Endothelial cell of umbilical vein (primary cell): ENCODE measurements at regions not wholly inside any gene's neighbourhood (a gene's known extent, or its start where the extent isn't known, plus 50 kb on each side); places are given as distances from the start of the nearest gene placed in this dataset.

Experiments
- POLR2AphosphoS5 ChIP-seq: IDR thresholded peaks from 2 replicates; pipeline ENCODE4 v1.6.1; 2012; ENCODE audit warnings: low read depth, mild to moderate bottlenecking, control low read depth, low read length, moderate library complexity; ENCODE audit not compliant: insufficient read depth
- TF ChIP-seq, protein P1 (sequence below), 2 donors: IDR thresholded peaks; 1 replicate in 1 of 2; 2 replicates in 1 of 2; pipeline ENCODE4 v1.5.1; 2011; ENCODE audit warnings: low read length in 2 of 2, mild to moderate bottlenecking in 2 of 2, moderate library complexity in 2 of 2, control low read depth in 1 of 2, inconsistent platforms in 1 of 2, low read depth in 1 of 2; ENCODE audit not compliant: insufficient read depth in 1 of 2; ENCODE audit errors: extremely low read depth in 1 of 2

DNA sequence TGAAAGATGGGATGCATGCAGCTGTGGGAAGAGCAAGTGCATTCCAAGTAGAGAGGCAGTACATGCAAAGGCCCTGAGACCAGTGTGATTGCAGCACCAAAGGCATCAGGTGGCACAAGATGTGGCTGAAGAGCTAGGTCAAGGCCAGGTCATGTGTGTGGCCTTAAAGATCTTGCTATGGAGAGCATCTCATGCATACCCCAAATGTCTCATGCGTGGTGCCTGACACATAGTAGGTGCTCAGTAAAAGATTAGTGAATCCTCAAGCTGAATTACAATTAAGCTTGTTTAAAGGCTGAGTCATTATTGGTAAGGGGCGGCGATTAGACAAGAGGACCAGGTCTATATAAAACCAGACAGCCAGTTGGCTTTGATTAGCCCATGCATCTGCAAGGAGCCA, 336.6 kb downstream of the FGFR2 start:
- TF ChIP-seq, protein P1, sequence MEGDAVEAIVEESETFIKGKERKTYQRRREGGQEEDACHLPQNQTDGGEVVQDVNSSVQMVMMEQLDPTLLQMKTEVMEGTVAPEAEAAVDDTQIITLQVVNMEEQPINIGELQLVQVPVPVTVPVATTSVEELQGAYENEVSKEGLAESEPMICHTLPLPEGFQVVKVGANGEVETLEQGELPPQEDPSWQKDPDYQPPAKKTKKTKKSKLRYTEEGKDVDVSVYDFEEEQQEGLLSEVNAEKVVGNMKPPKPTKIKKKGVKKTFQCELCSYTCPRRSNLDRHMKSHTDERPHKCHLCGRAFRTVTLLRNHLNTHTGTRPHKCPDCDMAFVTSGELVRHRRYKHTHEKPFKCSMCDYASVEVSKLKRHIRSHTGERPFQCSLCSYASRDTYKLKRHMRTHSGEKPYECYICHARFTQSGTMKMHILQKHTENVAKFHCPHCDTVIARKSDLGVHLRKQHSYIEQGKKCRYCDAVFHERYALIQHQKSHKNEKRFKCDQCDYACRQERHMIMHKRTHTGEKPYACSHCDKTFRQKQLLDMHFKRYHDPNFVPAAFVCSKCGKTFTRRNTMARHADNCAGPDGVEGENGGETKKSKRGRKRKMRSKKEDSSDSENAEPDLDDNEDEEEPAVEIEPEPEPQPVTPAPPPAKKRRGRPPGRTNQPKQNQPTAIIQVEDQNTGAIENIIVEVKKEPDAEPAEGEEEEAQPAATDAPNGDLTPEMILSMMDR (IDR thresholded peaks at IDR 0.05; ENCODE audit: extremely low read depth in 1 of 2, insufficient read depth in 1 of 2, low read depth in 1 of 2, low read length in 2 of 2): no peak
- TF ChIP-seq POLR2AphosphoS5: no peak
